Mesendoderm (in vitro differentiated cells): ENCODE measurements at regions not wholly inside any gene's neighbourhood (a gene's known extent, or its start where the extent isn't known, plus 50 kb on each side); places are given as distances from the start of the nearest gene placed in this dataset.

Experiments
- DNase-seq: peaks from one replicate; pipeline ENCODE4 v3.0.0; 2013
- H2AK5ac ChIP-seq: 2 replicates; pipeline ENCODE4 v1.6.1; 2013; ENCODE audit warnings: low read length, inconsistent platforms
- H2BK120ac ChIP-seq: 2 replicates; pipeline ENCODE4 v1.6.1; 2013; ENCODE audit warnings: low read depth, mild to moderate bottlenecking, low read length, moderate library complexity, mixed read lengths
- H2BK15ac ChIP-seq: replicated peaks from 2 replicates; pipeline ENCODE4 v1.6.1; 2013; ENCODE audit warnings: low read depth, mild to moderate bottlenecking, moderate library complexity
- H2BK5ac ChIP-seq: 2 replicates; pipeline ENCODE4 v1.6.1; 2013; ENCODE audit warnings: low read length, inconsistent platforms
- H3K18ac ChIP-seq: 2 replicates; pipeline ENCODE4 v1.6.1; 2013; ENCODE audit warnings: mild to moderate bottlenecking, low read length, mixed read lengths
- H3K23ac ChIP-seq: one replicate; pipeline ENCODE4 v1.6.1; 2013; ENCODE audit warnings: low read length
- H3K27ac ChIP-seq: 2 replicates; pipeline ENCODE4 v1.5.1; 2013; ENCODE audit warnings: low read depth, mild to moderate bottlenecking, inconsistent platforms, low read length, moderate library complexity
- H3K27me3 ChIP-seq: 2 replicates; pipeline ENCODE4 v1.6.1; 2013; ENCODE audit warnings: low read length, control low read depth, mild to moderate bottlenecking, inconsistent platforms; ENCODE audit not compliant: insufficient read depth, poor library complexity
- H3K36me3 ChIP-seq: 2 replicates; pipeline ENCODE4 v1.6.1; 2013; ENCODE audit warnings: low read length, inconsistent platforms; ENCODE audit not compliant: control insufficient read depth, insufficient read depth
- H3K4ac ChIP-seq: one replicate; pipeline ENCODE4 v1.6.1; 2013; ENCODE audit warnings: low read depth, mild to moderate bottlenecking, low read length, moderate library complexity
- H3K4me1 ChIP-seq: 2 replicates; pipeline ENCODE4 v1.6.1; 2013; ENCODE audit warnings: low read depth, low read length, inconsistent platforms; ENCODE audit not compliant: control insufficient read depth
- H3K4me2 ChIP-seq: 2 replicates; pipeline ENCODE4 v1.6.1; 2013; ENCODE audit warnings: low read length
- H3K4me3 ChIP-seq: 2 replicates; pipeline ENCODE4 v1.5.1; 2013; ENCODE audit warnings: mild to moderate bottlenecking, low read length
- H3K56ac ChIP-seq: one replicate; pipeline ENCODE4 v1.6.1; 2013; ENCODE audit warnings: low read length
- H3K79me1 ChIP-seq: 2 replicates; pipeline ENCODE4 v1.6.1; 2013; ENCODE audit warnings: low read length, inconsistent platforms
- H3K79me2 ChIP-seq: 2 replicates; pipeline ENCODE4 v1.6.1; 2013; ENCODE audit warnings: mild to moderate bottlenecking, low read length; ENCODE audit not compliant: control insufficient read depth, insufficient read depth
- H3K9ac ChIP-seq: 2 replicates; pipeline ENCODE4 v1.6.1; 2013; ENCODE audit warnings: low read length, inconsistent platforms
- H4K5ac ChIP-seq: one replicate; pipeline ENCODE4 v1.6.1; 2013; ENCODE audit warnings: low read length
- H4K8ac ChIP-seq: one replicate; pipeline ENCODE4 v1.6.1; 2013; ENCODE audit warnings: low read depth, mild to moderate bottlenecking, control low read depth, low read length, moderate library complexity
- WGBS: extraction: QIAGEN DNeasy Blood & Tissue Kit; methylation state at CpG from one replicate; pipeline ENCODE4 v1.1.7; 2013; ENCODE audit warnings: low lambda C conversion rate, missing lambda C conversion rate; ENCODE audit not compliant: insufficient coverage; ENCODE audit errors: extremely low coverage; 5-methylcytosine and 5-hydroxymethylcytosine counted together

GRCh38 chr10:132471125-132471451, 66.5 kb upstream of the INPP5A start:
- no peak overlapping the region for H3K27ac ChIP-seq

DNA sequence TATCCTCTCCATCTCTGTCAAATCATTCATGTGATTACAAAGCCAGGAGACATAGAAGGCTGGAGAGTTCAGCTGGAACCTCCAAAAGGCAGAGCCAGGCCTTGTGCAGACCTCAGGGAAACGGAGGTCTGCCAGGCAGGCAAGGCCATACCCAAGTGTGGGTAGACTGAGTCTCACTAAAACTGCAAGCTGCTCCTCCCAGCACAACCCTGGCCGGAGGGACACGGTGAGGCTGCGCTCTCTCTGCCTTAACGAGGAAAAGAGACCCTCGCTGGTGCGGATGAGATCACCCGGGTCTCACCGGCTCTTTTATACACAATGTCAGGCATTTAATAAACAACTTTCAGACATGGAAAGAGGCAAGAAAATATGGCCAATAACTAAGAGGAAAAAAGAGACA, 66.1 kb upstream of the INPP5A start:
- H3K18ac ChIP-seq, result no peak overlapping the region
- no peak overlapping the region for H3K9ac ChIP-seq
- WGBS, result no CpG with 5 or more reads among the region's 9 CpGs
- H2BK120ac ChIP-seq, result no peak overlapping the region
- no peak overlapping the region for H2AK5ac ChIP-seq
- no peaks in the 10 kb centered on the region for H3K4me1 ChIP-seq
- no peaks in the 10 kb centered on the region for H3K27me3 ChIP-seq
- no peak overlapping the region for H2BK5ac ChIP-seq
- no peaks in the 10 kb centered on the region for H3K36me3 ChIP-seq
- no peak overlapping the region for H4K8ac ChIP-seq
- no peak overlapping the region for H3K27ac ChIP-seq
- no peak overlapping the region for H4K5ac ChIP-seq
- no peak for DNase-seq
- no peak overlapping the region for H3K4me2 ChIP-seq
- H3K23ac ChIP-seq, result no peak overlapping the region
- no peaks in the 10 kb centered on the region for H3K79me1 ChIP-seq
- H3K4ac ChIP-seq, result no peak overlapping the region
- H3K79me2 ChIP-seq, result no peaks in the 10 kb centered on the region
- H3K4me3 ChIP-seq, result no peak overlapping the region
- H2BK15ac ChIP-seq, result no peak overlapping the region
- no peak overlapping the region for H3K56ac ChIP-seq

More at GRCh38 chr10:132471125-132471451, 66.5 kb upstream of the INPP5A start:
- Histone ChIP-seq H3K4ac (no peak overlapping the region), H3K79me1 (no peaks in the 10 kb centered on the region), H2BK15ac (no peak overlapping the region), H2BK5ac (no peak overlapping the region), H2BK120ac (no peak overlapping the region), H3K18ac (no peak overlapping the region), H3K36me3 (no peaks in the 10 kb centered on the region), H3K4me1 (no peaks in the 10 kb centered on the region), H3K79me2 (no peaks in the 10 kb centered on the region), H3K23ac (no peak overlapping the region), H3K4me2 (no peak overlapping the region), H4K8ac (no peak overlapping the region), H3K4me3 (no peak overlapping the region), H3K27me3 (no peaks in the 10 kb centered on the region), H2AK5ac (no peak overlapping the region), H4K5ac (no peak overlapping the region), H3K56ac (no peak overlapping the region), H3K9ac (no peak overlapping the region)
- WGBS, result no CpG with 5 or more reads among the region's 4 CpGs
- no peak for DNase-seq

DNA sequence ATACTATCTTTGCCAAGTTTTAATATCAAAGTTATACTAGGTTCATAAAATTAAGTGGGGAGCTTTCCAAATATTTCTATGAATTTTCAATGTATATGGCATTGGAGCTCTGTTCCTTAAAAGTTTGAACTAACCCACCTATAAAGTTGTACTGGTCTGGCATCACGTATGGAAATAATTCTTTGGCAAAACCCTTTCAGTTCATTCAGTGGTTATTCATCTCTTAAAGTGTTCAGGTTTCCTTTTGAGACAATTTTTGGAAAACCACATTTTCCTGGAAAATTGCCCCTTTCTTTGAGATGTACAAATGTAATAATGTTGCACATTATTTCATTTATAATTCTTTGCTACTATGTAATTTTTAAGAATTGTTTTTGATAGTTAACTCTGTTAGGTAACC, 62.5 kb upstream of the INPP5A start:
- H3K27ac ChIP-seq, result no peak overlapping the region

GRCh38 chr10:132476146-132477065, 61.2 kb upstream of the INPP5A start:
- Histone ChIP-seq H3K4me2 (no peak overlapping the region), H2AK5ac (no peak overlapping the region), H3K56ac (peak overlapping the region; percentile 25), H3K27me3 (no peaks in the 10 kb centered on the region), H3K9ac (no peak overlapping the region), H3K4me1 (no peaks in the 10 kb centered on the region), H2BK5ac (no peak overlapping the region), H4K5ac (no peak overlapping the region), H3K23ac (no peak overlapping the region), H3K4me3 (no peak overlapping the region), H2BK120ac (no peak overlapping the region), H4K8ac (no peak overlapping the region), H3K4ac (no peak overlapping the region), H3K79me2 (no peaks in the 10 kb centered on the region), H3K18ac (no peak overlapping the region), H3K36me3 (no peaks in the 10 kb centered on the region), H2BK15ac (no peak overlapping the region), H3K27ac (no peak overlapping the region), H3K79me1 (no peaks in the 10 kb centered on the region)
- WGBS, result no CpG with 5 or more reads among the region's 16 CpGs
- DNase-seq, result no peak

More for the DNA sequence above, 62.5 kb upstream of the INPP5A start:
- Histone ChIP-seq H2BK120ac (no peak overlapping the region), H4K8ac (no peak overlapping the region), H3K18ac (no peak overlapping the region), H3K27me3 (no peaks in the 10 kb centered on the region), H3K4me3 (no peak overlapping the region), H3K56ac (no peak overlapping the region), H3K4ac (no peak overlapping the region), H3K4me2 (no peak overlapping the region), H3K79me2 (no peaks in the 10 kb centered on the region), H3K4me1 (no peaks in the 10 kb centered on the region), H3K36me3 (no peaks in the 10 kb centered on the region), H2AK5ac (no peak overlapping the region), H4K5ac (no peak overlapping the region), H3K23ac (no peak overlapping the region), H2BK5ac (no peak overlapping the region), H3K9ac (no peak overlapping the region), H3K79me1 (no peaks in the 10 kb centered on the region), H2BK15ac (no peak overlapping the region)
- DNase-seq, result no peak
- WGBS, result no CpG with 5 or more reads among the region's 1 CpG

GRCh38 chr10:132477066-132477397, 60.6 kb upstream of the INPP5A start:
- H3K23ac ChIP-seq, result no peak overlapping the region
- no peaks in the 10 kb centered on the region for H3K27me3 ChIP-seq
- no peak overlapping the region for H3K4ac ChIP-seq

More at GRCh38 chr10:132477066-132477397, 60.6 kb upstream of the INPP5A start:
- no peak overlapping the region for H3K4me3 ChIP-seq
- H3K9ac ChIP-seq, result no peak overlapping the region
- no CpG with 5 or more reads among the region's 8 CpGs for WGBS
- H3K4me1 ChIP-seq, result no peaks in the 10 kb centered on the region
- no peaks in the 10 kb centered on the region for H3K79me1 ChIP-seq
- H3K4me2 ChIP-seq, result no peak overlapping the region
- H3K18ac ChIP-seq, result no peak overlapping the region
- H3K56ac ChIP-seq, result peak overlapping the region; percentile 25
- H3K36me3 ChIP-seq, result no peaks in the 10 kb centered on the region
- no peak overlapping the region for H3K27ac ChIP-seq
- H2AK5ac ChIP-seq, result no peak overlapping the region
- H4K5ac ChIP-seq, result no peak overlapping the region
- no peak for DNase-seq
- no peak overlapping the region for H4K8ac ChIP-seq
- H2BK15ac ChIP-seq, result no peak overlapping the region
- no peak overlapping the region for H2BK120ac ChIP-seq
- H2BK5ac ChIP-seq, result no peak overlapping the region
- H3K79me2 ChIP-seq, result no peaks in the 10 kb centered on the region
